Pancreas (tissue), 10 donors: ENCODE measurements at regions not wholly inside any gene's neighbourhood (a gene's known extent, or its start where the extent isn't known, plus 50 kb on each side); places are given as distances from the start of the nearest gene placed in this dataset.

Experiments used
- ATAC-seq, 4 donors: fragments of 200-7000 bp; cut with Tn5 transposase; one replicate each; pipeline versions ENCODE4 v1.8.0 to v1.9.1; 2020; ENCODE audit warnings: mild to moderate bottlenecking in 4 of 4, moderate library complexity in 4 of 4
- DNase-seq, 6 donors: peaks; one replicate each; pipeline ENCODE4 v3.0.0-alpha.2; 2020
- FAIRE-seq: peaks from 2 replicates; lab custom pipeline; 2012; peaks lifted over from hg19 to GRCh38; lab: Jason Lieb, UNC
- H3K27ac ChIP-seq, 4 donors: fragments of 200-600 bp; sonication (generic); 1 replicate in 3 of 4; 2 replicates in 1 of 4; pipeline versions ENCODE4 v1.5.0 to v1.8.0; 2020
- H3K27me3 ChIP-seq, 4 donors: fragments of 200-600 bp; one replicate each; pipeline ENCODE4 v1.8.0; 2021
- H3K36me3 ChIP-seq, 3 donors: fragments of 200-600 bp; sonication (generic) in 1 of 3; one replicate each; pipeline versions ENCODE4 v1.5.0 to v1.8.0; 2020 to 2021
- H3K4me1 ChIP-seq, 3 donors: fragments of 200-600 bp; one replicate each; pipeline ENCODE4 v1.8.0; 2021
- H3K4me3 ChIP-seq, 4 donors: fragments of 200-600 bp; sonication (generic) in 2 of 4; one replicate each; pipeline versions ENCODE4 v1.5.0 to v1.8.0; 2020 to 2021
- H3K9me3 ChIP-seq, 4 donors: fragments of 200-600 bp; one replicate each; pipeline ENCODE4 v1.8.0; 2021
- CTCF ChIP-seq, 4 donors: fragments of 200-600 bp; sonication (generic) in 3 of 4; IDR thresholded peaks; one replicate each; pipeline versions ENCODE4 v1.5.0 to v1.8.0; 2021; ENCODE audit warnings: antibody characterized with exemption in 4 of 4
- WGBS, 2 donors: extraction: QIAGEN DNeasy Blood & Tissue Kit; methylation state at CpG; one replicate each; pipeline ENCODE4 v1.1.7; 2013; 5-methylcytosine and 5-hydroxymethylcytosine counted together
- intact Hi-C, 3 donors: fragments of 100-400 bp; cut with DNase I; formaldehyde crosslinking; loops; one replicate each; pipeline versions ENCODE4 v1.11.1 to v1.14.2; 2022
- donor health status: healthy with polysubstance abuse.
- donor health status: DM: no; HTN: no; CAD: no; lungs with moderate emphysema.
- donor health status: DM: no; HTN: no; CAD: no.
- donor health status: control.
- donor health status: control.
- donor health status: Bipolar disorder and iron deficiency.
- donor health status: DM: yes; HTN: yes; CAD: no.
- donor health status: DM: no; HTN: no; CAD: no.
- donor health status: DM: no; HTN: no; CAD: no.
- donor health status: DM: yes; HTN: yes; CAD: no.

GRCh38 chr21:19935467-19935866 is 1062.7 kb upstream of the NCAM2 start:
- Histone ChIP-seq H3K4me1 (no peaks in the 10 kb centered on the region), H3K9me3 (no peaks in the 10 kb centered on the region), H3K27ac (no peak overlapping the region), H3K27me3 (no peaks in the 10 kb centered on the region), H3K36me3 (no peaks in the 10 kb centered on the region), H3K4me3 (no peak overlapping the region)
- WGBS, 2 donors: 71 to 79% methylated on average over 6 of the region's 6 CpGs
- no peak for FAIRE-seq
- intact Hi-C loops: no loop called here
- no peak for DNase-seq
- no peak for TF ChIP-seq CTCF (IDR thresholded peaks at IDR 0.05)
- no peak for ATAC-seq

- Histone ChIP-seq H3K9me3 (no peaks in the 10 kb centered on the region), H3K4me3 (no peak overlapping the region), H3K27me3 (no peaks in the 10 kb centered on the region), H3K4me1 (no peaks in the 10 kb centered on the region), H3K27ac (no peak overlapping the region), H3K36me3 (no peaks in the 10 kb centered on the region)
- ATAC-seq (no peak), DNase-seq (no peak), FAIRE-seq (no peak)
- TF ChIP-seq CTCF (IDR thresholded peaks at IDR 0.05): no peak
- intact Hi-C loops: no loop called here
- WGBS, 2 donors: 52 to 61% methylated on average over 4 of the region's 4 CpGs
These were observed 1060.6 kb upstream of the NCAM2 start for GRCh38 chr21:19937619-19938018.

GRCh38 chr21:19941626-19942025 is 1056.6 kb upstream of the NCAM2 start:
- Histone ChIP-seq H3K4me1 (no peaks in the 10 kb centered on the region), H3K27me3 (no peaks in the 10 kb centered on the region), H3K36me3 (no peaks in the 10 kb centered on the region), H3K9me3 (no peaks in the 10 kb centered on the region), H3K4me3 (no peak overlapping the region), H3K27ac (no peak overlapping the region)
- intact Hi-C loops: no loop called here
- no peak for TF ChIP-seq CTCF (IDR thresholded peaks at IDR 0.05)
- FAIRE-seq (no peak), DNase-seq (no peak), ATAC-seq (no peak)

GRCh38 chr21:19950347-19950746 is 1047.9 kb upstream of the NCAM2 start:
- FAIRE-seq: no peak
- intact Hi-C loops: no loop called here
- Histone ChIP-seq H3K36me3 (no peaks in the 10 kb centered on the region), H3K27ac (no peak overlapping the region), H3K4me1 (no peaks in the 10 kb centered on the region), H3K27me3 (no peaks in the 10 kb centered on the region), H3K9me3 (no peaks in the 10 kb centered on the region), H3K4me3 (no peak overlapping the region)
- ATAC-seq: no peak
- no peak for DNase-seq
- WGBS, 2 donors: 83 to 94% methylated on average over 2 of the region's 2 CpGs
- TF ChIP-seq CTCF (IDR thresholded peaks at IDR 0.05): no peak

GRCh38 chr21:19969156-19969555 is 1029.1 kb upstream of the NCAM2 start:
- Histone ChIP-seq H3K4me3 (no peak overlapping the region), H3K36me3 (no peaks in the 10 kb centered on the region), H3K9me3 (no peaks in the 10 kb centered on the region), H3K27me3 (no peaks in the 10 kb centered on the region), H3K4me1 (no peaks in the 10 kb centered on the region), H3K27ac (no peak overlapping the region)
- intact Hi-C loops: no loop called here
- DNase-seq (no peak), ATAC-seq (no peak), FAIRE-seq (no peak)
- TF ChIP-seq CTCF (IDR thresholded peaks at IDR 0.05): no peak
